HL-60 (cell line): ENCODE measurements at regions not wholly inside any gene's neighbourhood (a gene's known extent, or its start where the extent isn't known, plus 50 kb on each side); places are given as distances from the start of the nearest gene placed in this dataset.
"Not testable (repeated sequence)": the region's sequence is repeated elsewhere in the genome, so short reads cannot be mapped to it uniquely, and the experiment has no call there.

Experiments
- DNase-seq, 2 experiments: peaks; one replicate each; pipeline ENCODE4 v3.0.0-alpha.2; 2010 to 2020; ENCODE audit warnings: low read depth in 1 of 2, low spot score in 1 of 2
- H3K27ac ChIP-seq: fragments of 250-450 bp; sonication (Bioruptor Pico); replicated peaks from 2 replicates; pipeline ENCODE4 v1.5.1; 2020; ENCODE audit warnings: mild to moderate bottlenecking, moderate library complexity
- H3K27me3 ChIP-seq: fragments of 250-450 bp; sonication (Bioruptor Pico); 2 replicates; pipeline ENCODE4 v1.5.1; 2021; ENCODE audit warnings: mild to moderate bottlenecking, moderate library complexity; ENCODE audit not compliant: insufficient read depth, poor library complexity, severe bottlenecking
- H3K4me3 ChIP-seq: replicated peaks from 2 replicates; pipeline ENCODE4 v1.5.1; 2011; ENCODE audit warnings: mild to moderate bottlenecking, control low read depth, low read length; ENCODE audit not compliant: insufficient read depth
- CTCF ChIP-seq: IDR thresholded peaks from one replicate; pipeline ENCODE4 v1.5.1; 2011; ENCODE audit warnings: low read length, control low read depth, inconsistent platforms; ENCODE audit not compliant: insufficient read depth
- GABPA ChIP-seq: IDR thresholded peaks from 2 replicates; pipeline ENCODE4 v1.6.1; 2012; ENCODE audit warnings: low read depth
- POLR2AphosphoS5 ChIP-seq: IDR thresholded peaks from 2 replicates; pipeline ENCODE4 v1.6.1; 2012; ENCODE audit warnings: low read depth
- REST ChIP-seq: IDR thresholded peaks from 2 replicates; pipeline ENCODE4 v1.6.1; 2012; ENCODE audit warnings: low read depth; ENCODE audit not compliant: insufficient replicate concordance
- SPI1 ChIP-seq: IDR thresholded peaks from 2 replicates; pipeline ENCODE4 v1.6.1; 2012; ENCODE audit warnings: low read depth, mild to moderate bottlenecking, borderline replicate concordance

GRCh38 chr2:131584380-131584779 is 56.7 kb downstream of the CCDC74A start:
- H3K4me3 ChIP-seq: no peak overlapping the region
- no peak overlapping the region for H3K27ac ChIP-seq
- no peak for TF ChIP-seq REST
- peak in 1 of 2 experiments; percentile 5 for DNase-seq
- H3K27me3 ChIP-seq: no peaks in the 10 kb centered on the region

- Histone ChIP-seq H3K27me3 (no peaks in the 10 kb centered on the region), H3K4me3 (no peak overlapping the region), H3K27ac (no peak overlapping the region)
- no peak for DNase-seq
- TF ChIP-seq REST (no peak), CTCF (no peak), SPI1 (no peak), POLR2AphosphoS5 (no peak), GABPA (no peak)
Measured at GRCh38 chr2:131584940-131585339, 57.3 kb downstream of the CCDC74A start.

- DNase-seq: no peak
- no peak for TF ChIP-seq CTCF
- no peak for TF ChIP-seq POLR2AphosphoS5
- TF ChIP-seq GABPA: no peak
- no peak for TF ChIP-seq REST
- no peak for TF ChIP-seq SPI1
- Histone ChIP-seq H3K27ac (no peak overlapping the region), H3K27me3 (no peaks in the 10 kb centered on the region), H3K4me3 (no peak overlapping the region)
Measured at GRCh38 chr2:131588152-131588873, 60.6 kb downstream of the CCDC74A start.

GRCh38 chr2:131589126-131589525 is 61.4 kb downstream of the CCDC74A start:
- not testable (repeated sequence) for H3K4me3 ChIP-seq, DNase-seq, H3K27ac ChIP-seq, H3K27me3 ChIP-seq
